Astrocyte (in vitro differentiated cells and primary cell): ENCODE measurements at regions not wholly inside any gene's neighbourhood (a gene's known extent, or its start where the extent isn't known, plus 50 kb on each side); places are given as distances from the start of the nearest gene placed in this dataset.

Experiments
- DNase-seq: peaks from one replicate; pipeline ENCODE4 v3.0.0-alpha.2; 2010; ENCODE audit warnings: low read depth
- FAIRE-seq: peaks from 2 replicates; lab custom pipeline; 2011; peaks lifted over from hg19 to GRCh38; lab: Jason Lieb, UNC
- H2AFZ ChIP-seq: 2 replicates; pipeline ENCODE4 v1.6.0; 2012; ENCODE audit warnings: low read depth, low read length, inconsistent platforms
- H3K27ac ChIP-seq: 2 replicates; pipeline ENCODE4 v1.5.1; 2011; ENCODE audit warnings: low read depth, low read length, inconsistent platforms
- H3K27me3 ChIP-seq: 2 replicates; pipeline ENCODE4 v1.6.0; 2011; ENCODE audit warnings: low read length, inconsistent platforms; ENCODE audit not compliant: insufficient read depth
- H3K36me3 ChIP-seq: 2 replicates; pipeline ENCODE4 v1.5.1; 2011; ENCODE audit warnings: low read length, inconsistent platforms; ENCODE audit not compliant: insufficient read depth
- H3K4me1 ChIP-seq: 2 replicates; pipeline ENCODE4 v1.5.1; 2011; ENCODE audit warnings: low read length, inconsistent platforms; ENCODE audit not compliant: insufficient read depth
- H3K4me2 ChIP-seq: 2 replicates; pipeline ENCODE4 v1.6.0; 2012; ENCODE audit warnings: low read length, inconsistent platforms
- H3K4me3 ChIP-seq: 2 replicates; pipeline ENCODE4 v1.5.1; 2011; ENCODE audit warnings: low read depth, mild to moderate bottlenecking, low read length, inconsistent platforms; ENCODE audit not compliant: insufficient read depth
- H3K79me2 ChIP-seq: 2 replicates; pipeline ENCODE4 v1.6.0; 2012; ENCODE audit warnings: mild to moderate bottlenecking, low read length, inconsistent platforms; ENCODE audit not compliant: insufficient read depth
- H3K9ac ChIP-seq: 2 replicates; pipeline ENCODE4 v1.6.0; 2012; ENCODE audit warnings: mild to moderate bottlenecking, low read length, inconsistent platforms
- H3K9me3 ChIP-seq: 2 replicates; pipeline ENCODE4 v1.5.1; 2012; ENCODE audit warnings: low read depth, mild to moderate bottlenecking, low read length, inconsistent platforms; ENCODE audit not compliant: insufficient read depth
- H4K20me1 ChIP-seq: 2 replicates; pipeline ENCODE4 v1.6.0; 2012; ENCODE audit warnings: low read length, inconsistent platforms; ENCODE audit not compliant: insufficient read depth
- H3K27ac Mint-ChIP-seq: one replicate; pipeline ENCODE4 v1.8.0; 2021; ENCODE audit warnings: mild to moderate bottlenecking, mixed read lengths; ENCODE audit not compliant: unreplicated experiment
- H3K27me3 Mint-ChIP-seq: one replicate; pipeline ENCODE4 v1.8.0; 2021; ENCODE audit warnings: low read depth, mixed read lengths; ENCODE audit not compliant: unreplicated experiment
- H3K36me3 Mint-ChIP-seq: one replicate; pipeline ENCODE4 v1.8.0; 2021; ENCODE audit warnings: low read depth, mixed read lengths; ENCODE audit not compliant: unreplicated experiment
- H3K4me1 Mint-ChIP-seq: one replicate; pipeline ENCODE4 v1.8.0; 2021; ENCODE audit warnings: low read depth, mixed read lengths; ENCODE audit not compliant: unreplicated experiment
- H3K4me3 Mint-ChIP-seq: one replicate; pipeline ENCODE4 v1.8.0; 2021; ENCODE audit warnings: mild to moderate bottlenecking, moderate library complexity, mixed read lengths; ENCODE audit not compliant: unreplicated experiment
- H3K9me3 Mint-ChIP-seq: one replicate; pipeline ENCODE4 v1.8.0; 2021; ENCODE audit warnings: mild to moderate bottlenecking, mixed read lengths; ENCODE audit not compliant: unreplicated experiment
- EZH2 ChIP-seq: IDR thresholded peaks from 2 replicates; pipeline ENCODE4 v1.6.1; 2012; ENCODE audit warnings: mild to moderate bottlenecking, low read length, inconsistent platforms; ENCODE audit not compliant: insufficient read depth
- TF ChIP-seq, protein P1 (sequence below): IDR thresholded peaks from 2 replicates; pipeline ENCODE4 v1.5.1; 2011; ENCODE audit warnings: low read depth, mild to moderate bottlenecking, inconsistent platforms, low read length, moderate library complexity; ENCODE audit not compliant: insufficient read depth

DNA sequence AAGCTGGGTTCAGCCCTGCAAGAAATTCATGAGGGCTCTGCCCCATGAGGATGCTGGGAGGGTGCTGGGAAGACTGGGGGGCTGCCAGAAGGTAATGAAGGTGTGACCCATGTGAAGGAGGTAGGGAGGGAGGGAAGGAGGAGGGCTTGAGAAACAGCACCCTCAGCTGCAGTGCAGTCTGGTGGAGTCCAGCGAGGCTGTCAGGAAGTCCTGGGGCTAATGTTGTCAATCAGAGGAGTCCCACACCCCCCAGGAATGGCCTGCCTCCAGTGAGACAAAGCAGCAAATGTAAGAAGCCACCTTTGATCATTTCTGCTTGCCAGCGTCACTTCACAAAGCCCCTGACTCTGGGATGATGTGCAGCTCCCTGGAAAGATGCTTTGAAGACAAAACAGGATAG lies 248.4 kb downstream of the SH3BP4 start:
- H4K20me1 ChIP-seq = no peaks in the 10 kb centered on the region
- H3K4me1 ChIP-seq = no peaks in the 10 kb centered on the region
- Mint-ChIP-seq H3K27ac (no peak overlapping the region), H3K36me3 (no peaks in the 10 kb centered on the region), H3K4me3 (no peak overlapping the region), H3K9me3 (peaks cover 3% of the 10 kb centered on the region), H3K27me3 (peaks cover 52% of the 10 kb centered on the region), H3K4me1 (no peaks in the 10 kb centered on the region)
- peaks cover 5% of the 10 kb centered on the region for H3K27me3 ChIP-seq
- no peak overlapping the region for H3K4me2 ChIP-seq
- FAIRE-seq (no peak), DNase-seq (no peak)
- H3K9me3 ChIP-seq = no peaks in the 10 kb centered on the region
- no peak overlapping the region for H3K9ac ChIP-seq
- H3K79me2 ChIP-seq = no peaks in the 10 kb centered on the region
- H3K4me3 ChIP-seq = no peak overlapping the region
- no peak for TF ChIP-seq EZH2
- TF ChIP-seq, protein P1, sequence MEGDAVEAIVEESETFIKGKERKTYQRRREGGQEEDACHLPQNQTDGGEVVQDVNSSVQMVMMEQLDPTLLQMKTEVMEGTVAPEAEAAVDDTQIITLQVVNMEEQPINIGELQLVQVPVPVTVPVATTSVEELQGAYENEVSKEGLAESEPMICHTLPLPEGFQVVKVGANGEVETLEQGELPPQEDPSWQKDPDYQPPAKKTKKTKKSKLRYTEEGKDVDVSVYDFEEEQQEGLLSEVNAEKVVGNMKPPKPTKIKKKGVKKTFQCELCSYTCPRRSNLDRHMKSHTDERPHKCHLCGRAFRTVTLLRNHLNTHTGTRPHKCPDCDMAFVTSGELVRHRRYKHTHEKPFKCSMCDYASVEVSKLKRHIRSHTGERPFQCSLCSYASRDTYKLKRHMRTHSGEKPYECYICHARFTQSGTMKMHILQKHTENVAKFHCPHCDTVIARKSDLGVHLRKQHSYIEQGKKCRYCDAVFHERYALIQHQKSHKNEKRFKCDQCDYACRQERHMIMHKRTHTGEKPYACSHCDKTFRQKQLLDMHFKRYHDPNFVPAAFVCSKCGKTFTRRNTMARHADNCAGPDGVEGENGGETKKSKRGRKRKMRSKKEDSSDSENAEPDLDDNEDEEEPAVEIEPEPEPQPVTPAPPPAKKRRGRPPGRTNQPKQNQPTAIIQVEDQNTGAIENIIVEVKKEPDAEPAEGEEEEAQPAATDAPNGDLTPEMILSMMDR = no peak
- H2AFZ ChIP-seq = no peak overlapping the region
- no peak overlapping the region for H3K27ac ChIP-seq
- no peaks in the 10 kb centered on the region for H3K36me3 ChIP-seq

GRCh38 chr2:235201756-235202155 lies 249.9 kb downstream of the SH3BP4 start:
- H3K27ac Mint-ChIP-seq = no peak overlapping the region
- H3K4me1 Mint-ChIP-seq = no peaks in the 10 kb centered on the region
- H2AFZ ChIP-seq = no peak overlapping the region

GRCh38 chr2:235204948-235205347 lies 253.1 kb downstream of the SH3BP4 start:
- peaks cover 45% of the 10 kb centered on the region for H3K27me3 Mint-ChIP-seq
- no peak overlapping the region for H3K27ac ChIP-seq
- H3K27me3 ChIP-seq = peaks cover 13% of the 10 kb centered on the region
- no peaks in the 10 kb centered on the region for H3K4me1 Mint-ChIP-seq
- no peak overlapping the region for H3K27ac Mint-ChIP-seq
- no peaks in the 10 kb centered on the region for H3K4me1 ChIP-seq
- no peaks in the 10 kb centered on the region for H4K20me1 ChIP-seq
- no peak overlapping the region for H2AFZ ChIP-seq
- peaks cover 2% of the 10 kb centered on the region for H3K9me3 Mint-ChIP-seq
- H3K36me3 Mint-ChIP-seq = peaks cover under 1% of the 10 kb centered on the region
- no peak for FAIRE-seq
- no peak overlapping the region for H3K4me3 ChIP-seq
- H3K9me3 ChIP-seq = no peaks in the 10 kb centered on the region
- no peaks in the 10 kb centered on the region for H3K79me2 ChIP-seq
- no peak overlapping the region for H3K4me2 ChIP-seq
- no peak overlapping the region for H3K9ac ChIP-seq
- DNase-seq = no peak
- H3K36me3 ChIP-seq = no peaks in the 10 kb centered on the region
- TF ChIP-seq, protein P1 = no peak
- TF ChIP-seq EZH2 = no peak
- no peak overlapping the region for H3K4me3 Mint-ChIP-seq

More at GRCh38 chr2:235201756-235202155, 249.9 kb downstream of the SH3BP4 start:
- Histone ChIP-seq H3K4me1 (no peaks in the 10 kb centered on the region), H3K4me3 (no peak overlapping the region), H3K9ac (no peak overlapping the region), H3K36me3 (no peaks in the 10 kb centered on the region), H3K27ac (no peak overlapping the region), H3K4me2 (no peak overlapping the region), H3K9me3 (no peaks in the 10 kb centered on the region), H3K27me3 (peaks cover 5% of the 10 kb centered on the region), H4K20me1 (no peaks in the 10 kb centered on the region), H3K79me2 (no peaks in the 10 kb centered on the region)
- H3K4me3 Mint-ChIP-seq = no peak overlapping the region
- DNase-seq (no peak), FAIRE-seq (no peak)
- peaks cover 54% of the 10 kb centered on the region for H3K27me3 Mint-ChIP-seq
- TF ChIP-seq EZH2 = no peak
- TF ChIP-seq, protein P1 = no peak
- H3K36me3 Mint-ChIP-seq = no peaks in the 10 kb centered on the region
- peaks cover 2% of the 10 kb centered on the region for H3K9me3 Mint-ChIP-seq
